ENCODE measurements at regions not wholly inside any gene's neighbourhood (a gene's known extent, or its start where the extent isn't known, plus 50 kb on each side); places are given as distances from the start of the nearest gene placed in this dataset.

GRCh38 chr13:50697746-50698539 is 145.5 kb downstream of the DLEU7 start:
- ChIA-PET CTCF (no interaction called here), POLR2A (ENCODE audit: unreplicated experiment) (no interaction called here)
- H3K4me1 ChIP-seq (replicated peaks; ENCODE audit: insufficient read depth) = peaks cover 5% of the 10 kb centered on the region; the same call in 1 of the 2 replicates
- no peaks in the 10 kb centered on the region for H3K9me2 ChIP-seq (ENCODE audit: insufficient read depth)
- H3K27ac ChIP-seq = no peak overlapping the region
- no peaks in the 10 kb centered on the region for H3K36me3 ChIP-seq (ENCODE audit: low read depth)
- H3K79me2 ChIP-seq (ENCODE audit: low read depth) = no peaks in the 10 kb centered on the region
- H3K27me3 ChIP-seq (ENCODE audit: insufficient read depth, low read depth) = no peaks in the 10 kb centered on the region
- H4K20me1 ChIP-seq (ENCODE audit: insufficient read depth) = no peaks in the 10 kb centered on the region
- intact Hi-C loops (cut with micrococcal nuclease; ENCODE audit: unreplicated experiment) = no loop called here
- no peak for TF ChIP-seq EZH2 (IDR thresholded peaks at IDR 0.05; ENCODE audit: low read depth)
- TF ChIP-seq CTCF (conservative IDR thresholded peaks at IDR 0.05) = no peak
- no peaks in the 10 kb centered on the region for H3K9me3 ChIP-seq (ENCODE audit: insufficient read depth, low read depth)
- no peak overlapping the region for H3K4me3 ChIP-seq
- no peak overlapping the region for H2AFZ ChIP-seq
- BruUV-seq (replicated peaks) = no TSS peak
- peak overlapping the region; percentile 29; the same call in 1 of the 2 replicates for H3K4me2 ChIP-seq
- DNase-seq = no peak
- no peaks in the 10 kb centered on the region for H3F3A ChIP-seq (ENCODE audit: insufficient read depth, low read depth)

GRCh38 chr13:50699874-50700663 is 143.4 kb downstream of the DLEU7 start:
- DNase-seq = no peak
- no peak overlapping the region for H2AFZ ChIP-seq
- H3K27me3 ChIP-seq (ENCODE audit: insufficient read depth, low read depth) = no peaks in the 10 kb centered on the region
- intact Hi-C loops (cut with micrococcal nuclease; ENCODE audit: unreplicated experiment) = no loop called here
- POLR2A ChIA-PET (ENCODE audit: unreplicated experiment) = interaction anchor here (0.7 kb wide), 1 partner anchor 31 kb away, joined by 4 read pairs; no protein-coding TSS in a partner anchor
- no peaks in the 10 kb centered on the region for H3K79me2 ChIP-seq (ENCODE audit: low read depth)
- no peaks in the 10 kb centered on the region for H4K20me1 ChIP-seq (ENCODE audit: insufficient read depth)
- TF ChIP-seq EZH2 (IDR thresholded peaks at IDR 0.05; ENCODE audit: low read depth) = no peak
- TF ChIP-seq CTCF (conservative IDR thresholded peaks at IDR 0.05) = no peak
- no peaks in the 10 kb centered on the region for H3F3A ChIP-seq (ENCODE audit: insufficient read depth, low read depth)
- CTCF ChIA-PET = no interaction called here
- no peak overlapping the region for H3K4me3 ChIP-seq
- no TSS peak for BruUV-seq (replicated peaks)
- H3K4me1 ChIP-seq (replicated peaks; ENCODE audit: insufficient read depth) = peaks cover 5% of the 10 kb centered on the region; the same call in 1 of the 2 replicates
- no peak overlapping the region for H3K4me2 ChIP-seq
- H3K27ac ChIP-seq = no peak overlapping the region
- H3K9me2 ChIP-seq (ENCODE audit: insufficient read depth) = no peaks in the 10 kb centered on the region
- H3K36me3 ChIP-seq (ENCODE audit: low read depth) = no peaks in the 10 kb centered on the region
- H3K9me3 ChIP-seq (ENCODE audit: insufficient read depth, low read depth) = no peaks in the 10 kb centered on the region

GRCh38 chr13:50700664-50701305 is 142.7 kb downstream of the DLEU7 start:
- H3K36me3 ChIP-seq (ENCODE audit: low read depth) = no peaks in the 10 kb centered on the region
- ChIA-PET CTCF (interaction anchor here (0.6 kb wide), 1 partner anchor 754 kb away, joined by 8 read pairs; no protein-coding TSS in a partner anchor), POLR2A (ENCODE audit: unreplicated experiment) (no interaction called here)
- BruUV-seq (replicated peaks) = no TSS peak
- DNase-seq = no peak
- no peaks in the 10 kb centered on the region for H3K79me2 ChIP-seq (ENCODE audit: low read depth)
- H2AFZ ChIP-seq = no peak overlapping the region
- TF ChIP-seq EZH2 (IDR thresholded peaks at IDR 0.05; ENCODE audit: low read depth) = no peak
- TF ChIP-seq CTCF (conservative IDR thresholded peaks at IDR 0.05) = no peak
- no peaks in the 10 kb centered on the region for H4K20me1 ChIP-seq (ENCODE audit: insufficient read depth)
- H3K27me3 ChIP-seq (ENCODE audit: insufficient read depth, low read depth) = no peaks in the 10 kb centered on the region
- H3F3A ChIP-seq (ENCODE audit: insufficient read depth, low read depth) = no peaks in the 10 kb centered on the region
- no peaks in the 10 kb centered on the region for H3K9me2 ChIP-seq (ENCODE audit: insufficient read depth)
- peaks cover 5% of the 10 kb centered on the region; the same call in 1 of the 2 replicates for H3K4me1 ChIP-seq (replicated peaks; ENCODE audit: insufficient read depth)
- no peak overlapping the region for H3K4me3 ChIP-seq
- no peaks in the 10 kb centered on the region for H3K9me3 ChIP-seq (ENCODE audit: insufficient read depth, low read depth)
- H3K4me2 ChIP-seq = no peak overlapping the region
- H3K27ac ChIP-seq = no peak overlapping the region
- intact Hi-C loops (cut with micrococcal nuclease; ENCODE audit: unreplicated experiment) = no loop called here

All from PC-9 (cell line).